DND-41 (cell line): ENCODE measurements at regions not wholly inside any gene's neighbourhood (a gene's known extent, or its start where the extent isn't known, plus 50 kb on each side); places are given as distances from the start of the nearest gene placed in this dataset.

Experiments
- EZH2 ChIP-seq: IDR thresholded peaks from 3 replicates; pipeline ENCODE4 v1.6.1; 2012; ENCODE audit warnings: borderline replicate concordance, low read depth, mild to moderate bottlenecking, moderate library complexity, low read length, inconsistent platforms; ENCODE audit not compliant: severe bottlenecking
- TF ChIP-seq, protein P1 (sequence below): IDR thresholded peaks from 2 replicates; pipeline ENCODE4 v1.5.1; 2012; ENCODE audit warnings: borderline replicate concordance, low read length, moderate library complexity, mild to moderate bottlenecking; ENCODE audit not compliant: poor library complexity, severe bottlenecking; ENCODE audit errors: extremely low read depth

DNA sequence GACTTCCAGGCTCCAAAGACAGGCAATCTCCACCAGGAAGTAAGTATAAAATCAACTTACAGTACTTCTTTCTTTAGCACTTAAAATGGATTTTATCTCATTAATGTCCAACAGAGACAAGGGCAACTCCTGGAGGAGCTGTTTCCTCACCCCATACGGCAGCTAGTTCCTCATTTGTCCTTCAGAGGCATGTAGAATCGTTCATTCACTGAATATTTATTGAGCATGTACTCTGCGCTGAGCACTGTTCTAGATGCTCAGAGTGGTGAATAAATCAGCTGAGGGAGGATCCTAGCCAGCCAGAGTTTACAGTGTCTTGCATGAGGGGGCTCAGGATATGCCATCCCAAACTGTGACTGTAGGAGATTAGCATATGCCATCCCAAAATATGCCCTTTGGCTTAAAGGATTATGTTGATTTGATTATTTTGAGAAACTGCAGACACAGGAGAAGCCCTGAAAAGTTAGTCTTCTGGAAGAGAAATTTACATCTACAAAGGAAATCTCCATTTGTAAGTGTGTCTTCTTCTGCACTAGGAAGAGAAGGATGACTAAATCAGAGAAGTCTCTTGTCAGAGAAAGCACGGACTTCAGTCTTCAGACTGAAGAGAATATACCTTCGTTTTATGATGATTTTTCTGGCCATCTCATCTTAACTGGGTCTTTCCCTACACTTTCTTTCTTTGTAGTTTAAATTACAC, 66.9 kb downstream of the BAMBI start:
- TF ChIP-seq, protein P1, sequence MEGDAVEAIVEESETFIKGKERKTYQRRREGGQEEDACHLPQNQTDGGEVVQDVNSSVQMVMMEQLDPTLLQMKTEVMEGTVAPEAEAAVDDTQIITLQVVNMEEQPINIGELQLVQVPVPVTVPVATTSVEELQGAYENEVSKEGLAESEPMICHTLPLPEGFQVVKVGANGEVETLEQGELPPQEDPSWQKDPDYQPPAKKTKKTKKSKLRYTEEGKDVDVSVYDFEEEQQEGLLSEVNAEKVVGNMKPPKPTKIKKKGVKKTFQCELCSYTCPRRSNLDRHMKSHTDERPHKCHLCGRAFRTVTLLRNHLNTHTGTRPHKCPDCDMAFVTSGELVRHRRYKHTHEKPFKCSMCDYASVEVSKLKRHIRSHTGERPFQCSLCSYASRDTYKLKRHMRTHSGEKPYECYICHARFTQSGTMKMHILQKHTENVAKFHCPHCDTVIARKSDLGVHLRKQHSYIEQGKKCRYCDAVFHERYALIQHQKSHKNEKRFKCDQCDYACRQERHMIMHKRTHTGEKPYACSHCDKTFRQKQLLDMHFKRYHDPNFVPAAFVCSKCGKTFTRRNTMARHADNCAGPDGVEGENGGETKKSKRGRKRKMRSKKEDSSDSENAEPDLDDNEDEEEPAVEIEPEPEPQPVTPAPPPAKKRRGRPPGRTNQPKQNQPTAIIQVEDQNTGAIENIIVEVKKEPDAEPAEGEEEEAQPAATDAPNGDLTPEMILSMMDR = no peak
- TF ChIP-seq EZH2 = no peak
